Caco-2 (cell line): ENCODE measurements at regions not wholly inside any gene's neighbourhood (a gene's known extent, or its start where the extent isn't known, plus 50 kb on each side); places are given as distances from the start of the nearest gene placed in this dataset.

ENCODE experiments used
- BruUV-seq: library from RNA; stranded (reverse); fragments of 400-500 nt; replicated peaks from 2 replicates; lab custom pipeline; 2021; lab: Mats Ljungman, UMichigan
- CTCF ChIA-PET: fragments of 300-600 bp; sonication (Branson Sonifier 250); formaldehyde crosslinking; loops from one replicate; lab custom pipeline; 2022; ENCODE audit warnings: antibody characterized with exemption; lab: Charles Lee
- POLR2A ChIA-PET: fragments of 300-600 bp; sonication (Branson Sonifier 250); formaldehyde crosslinking; loops from one replicate; lab custom pipeline; 2022; ENCODE audit warnings: antibody characterized with exemption; lab: Charles Lee
- DNase-seq, 2 experiments: peaks; one replicate each; pipeline versions ENCODE4 v3.0.0 to v3.0.0-alpha.2; 2020 to 2022
- H3K27me3 ChIP-seq: replicated peaks from 2 replicates; pipeline ENCODE4 v1.6.0; 2011; ENCODE audit warnings: low read length; ENCODE audit not compliant: control insufficient read depth, insufficient read depth
- H3K36me3 ChIP-seq: 2 replicates; pipeline ENCODE4 v1.5.1; 2011; ENCODE audit warnings: low read length; ENCODE audit not compliant: control insufficient read depth, insufficient read depth
- H3K4me1 ChIP-seq: fragments of 250-450 bp; sonication (Bioruptor Pico); 2 replicates; pipeline ENCODE4 v1.5.1; 2020; ENCODE audit warnings: mild to moderate bottlenecking
- H3K4me3 ChIP-seq: 2 replicates; pipeline ENCODE4 v1.5.1; 2011; ENCODE audit warnings: low read depth, mild to moderate bottlenecking, control low read depth, low read length
- H3K9me3 ChIP-seq: fragments of 250-450 bp; sonication (Bioruptor Pico); 2 replicates; pipeline ENCODE4 v1.5.1; 2020; ENCODE audit warnings: mild to moderate bottlenecking, moderate library complexity
- H3K27ac Mint-ChIP-seq: one replicate; pipeline ENCODE4 v1.8.0; 2022; ENCODE audit warnings: mixed read lengths; ENCODE audit not compliant: unreplicated experiment
- H3K27me3 Mint-ChIP-seq: one replicate; pipeline ENCODE4 v1.8.0; 2022; ENCODE audit warnings: mixed read lengths; ENCODE audit not compliant: insufficient read depth, unreplicated experiment
- H3K36me3 Mint-ChIP-seq: one replicate; pipeline ENCODE4 v1.8.0; 2022; ENCODE audit warnings: mild to moderate bottlenecking, mixed read lengths; ENCODE audit not compliant: insufficient read depth, unreplicated experiment
- H3K4me1 Mint-ChIP-seq: one replicate; pipeline ENCODE4 v1.8.0; 2022; ENCODE audit warnings: low read depth, mixed read lengths; ENCODE audit not compliant: unreplicated experiment
- H3K4me3 Mint-ChIP-seq: one replicate; pipeline ENCODE4 v1.8.0; 2022; ENCODE audit warnings: mild to moderate bottlenecking, moderate library complexity, mixed read lengths; ENCODE audit not compliant: unreplicated experiment
- H3K9me3 Mint-ChIP-seq: one replicate; pipeline ENCODE4 v1.8.0; 2022; ENCODE audit warnings: mixed read lengths; ENCODE audit not compliant: unreplicated experiment
- CTCF ChIP-seq, 2 experiments: fragments of 200-600 bp in 1 of 2; IDR thresholded peaks; 1 replicate in 1 of 2; 2 replicates in 1 of 2; pipeline versions ENCODE4 v1.5.1 to v1.8.0; 2011 to 2022; ENCODE audit warnings: antibody characterized with exemption in 1 of 2, control low read depth in 1 of 2, inconsistent platforms in 1 of 2, low read depth in 1 of 2, low read length in 1 of 2, mild to moderate bottlenecking in 1 of 2, moderate library complexity in 1 of 2; ENCODE audit not compliant: insufficient read depth in 1 of 2, severe bottlenecking in 1 of 2, unreplicated experiment in 1 of 2
- intact Hi-C: fragments of 100-400 bp; cut with micrococcal nuclease; formaldehyde crosslinking; loops from one replicate; pipeline ENCODE4 v1.10.0; 2022; ENCODE audit not compliant: unreplicated experiment

DNA sequence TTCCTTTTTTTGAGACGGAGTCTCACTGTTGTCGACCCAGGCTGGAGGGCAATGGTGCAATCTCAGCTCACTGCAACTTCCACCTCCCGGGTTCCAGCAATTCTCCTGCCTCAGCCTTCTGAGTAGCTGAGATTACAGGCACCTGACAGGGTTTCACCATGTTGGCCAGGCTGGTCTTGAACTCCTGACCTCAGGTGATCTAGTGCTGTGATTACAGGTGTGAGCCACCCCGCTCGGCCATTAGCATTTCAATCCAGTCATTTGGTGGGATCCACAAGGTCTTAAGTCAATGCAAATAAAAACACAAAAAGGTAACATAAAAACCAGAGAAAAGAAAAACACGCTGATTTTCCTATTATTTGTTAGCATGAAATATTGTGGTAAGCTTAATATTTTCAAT is 1227.2 kb upstream of the TENM4 start:
- Histone ChIP-seq H3K36me3 (no peaks in the 10 kb centered on the region), H3K4me3 (no peak overlapping the region), H3K27me3 (no peaks in the 10 kb centered on the region), H3K9me3 (no peaks in the 10 kb centered on the region), H3K4me1 (no peaks in the 10 kb centered on the region)
- no peak for DNase-seq
- no TSS peak for BruUV-seq
- intact Hi-C loops: no loop called here
- ChIA-PET POLR2A (no interaction called here), CTCF (no interaction called here)
- TF ChIP-seq CTCF (IDR thresholded peaks at IDR 0.05; ENCODE audit: insufficient read depth in 1 of 2, low read depth in 1 of 2, low read length in 1 of 2, severe bottlenecking in 1 of 2, unreplicated experiment in 1 of 2): no peak
- no peaks in the 10 kb centered on the region for H3K4me1 Mint-ChIP-seq
- H3K27ac Mint-ChIP-seq: no peak overlapping the region
- H3K27me3 Mint-ChIP-seq: peaks cover 12% of the 10 kb centered on the region
- no peak overlapping the region for H3K4me3 Mint-ChIP-seq
- H3K36me3 Mint-ChIP-seq: no peaks in the 10 kb centered on the region
- no peaks in the 10 kb centered on the region for H3K9me3 Mint-ChIP-seq

DNA sequence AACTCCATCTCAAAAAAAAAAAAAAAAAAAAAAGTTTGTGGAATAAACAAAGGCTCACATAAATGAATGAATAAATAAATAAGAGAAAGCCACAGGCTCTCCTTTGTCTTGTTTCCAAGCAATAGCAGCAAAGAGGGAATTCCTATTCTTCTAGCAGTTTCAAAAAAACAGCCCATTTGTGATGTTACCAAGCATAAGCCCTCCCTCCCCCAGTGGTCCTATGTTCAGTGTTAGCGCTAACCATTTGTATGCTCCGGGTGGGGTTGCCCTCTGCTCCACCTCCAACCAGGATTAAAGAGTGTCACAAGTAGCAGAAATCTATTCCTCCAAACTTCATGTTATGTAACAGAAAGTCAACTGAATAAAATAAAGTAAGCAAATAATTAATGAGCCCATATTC is 1215.0 kb upstream of the TENM4 start:
- Histone ChIP-seq H3K9me3 (peaks cover 6% of the 10 kb centered on the region; the same call in 1 of the 2 replicates), H3K27me3 (no peaks in the 10 kb centered on the region), H3K4me1 (peaks cover 15% of the 10 kb centered on the region; the same call in 1 of the 2 replicates), H3K4me3 (no peak overlapping the region), H3K36me3 (no peaks in the 10 kb centered on the region)
- intact Hi-C loops: no loop called here
- CTCF ChIA-PET: no interaction called here
- no peaks in the 10 kb centered on the region for H3K4me1 Mint-ChIP-seq
- peaks cover 2% of the 10 kb centered on the region for H3K27me3 Mint-ChIP-seq
- POLR2A ChIA-PET: no interaction called here
- TF ChIP-seq CTCF (IDR thresholded peaks at IDR 0.05; ENCODE audit: insufficient read depth in 1 of 2, low read depth in 1 of 2, low read length in 1 of 2, severe bottlenecking in 1 of 2, unreplicated experiment in 1 of 2): no peak
- peaks cover 28% of the 10 kb centered on the region for H3K9me3 Mint-ChIP-seq
- H3K4me3 Mint-ChIP-seq: no peak overlapping the region
- no peaks in the 10 kb centered on the region for H3K36me3 Mint-ChIP-seq
- no TSS peak for BruUV-seq
- H3K27ac Mint-ChIP-seq: no peak overlapping the region
- DNase-seq: no peak

DNA sequence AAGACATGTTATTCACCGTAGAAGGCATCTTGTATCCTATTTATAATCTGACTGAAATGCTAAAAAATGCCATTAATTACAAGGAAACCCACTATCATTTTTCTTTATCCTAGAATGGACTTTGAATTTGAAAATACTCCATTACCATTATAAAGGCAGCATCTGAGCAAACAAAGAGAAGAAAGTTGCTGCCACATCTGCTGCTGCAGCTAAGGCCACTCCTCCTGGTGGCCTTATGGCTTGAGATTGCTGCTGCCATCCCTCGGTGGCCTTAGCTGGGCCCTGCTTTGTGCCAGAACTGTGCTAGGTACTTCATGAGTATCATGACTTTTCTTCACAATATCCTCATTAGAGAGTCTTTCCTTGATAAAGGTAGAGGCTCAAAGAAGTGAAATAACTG is 1210.1 kb upstream of the TENM4 start:
- H3K27me3 ChIP-seq: no peaks in the 10 kb centered on the region
- Mint-ChIP-seq H3K27ac (no peak overlapping the region), H3K27me3 (no peaks in the 10 kb centered on the region), H3K4me1 (peaks cover 14% of the 10 kb centered on the region), H3K9me3 (peaks cover 19% of the 10 kb centered on the region), H3K36me3 (no peaks in the 10 kb centered on the region), H3K4me3 (no peak overlapping the region)
- no peak for TF ChIP-seq CTCF (IDR thresholded peaks at IDR 0.05; ENCODE audit: insufficient read depth in 1 of 2, low read depth in 1 of 2, low read length in 1 of 2, severe bottlenecking in 1 of 2, unreplicated experiment in 1 of 2)
- intact Hi-C loops: no loop called here
- H3K9me3 ChIP-seq: peaks cover 6% of the 10 kb centered on the region; the same call in 1 of the 2 replicates
- peaks cover 28% of the 10 kb centered on the region for H3K4me1 ChIP-seq
- ChIA-PET POLR2A (no interaction called here), CTCF (no interaction called here)
- H3K36me3 ChIP-seq: no peaks in the 10 kb centered on the region
- no TSS peak for BruUV-seq
- no peak overlapping the region for H3K4me3 ChIP-seq
- DNase-seq: no peak
